Lung microvascular endothelial cell (primary cell): ENCODE measurements at regions not wholly inside any gene's neighbourhood (a gene's known extent, or its start where the extent isn't known, plus 50 kb on each side); places are given as distances from the start of the nearest gene placed in this dataset.
"Not testable (repeated sequence)": the region's sequence is repeated elsewhere in the genome, so short reads cannot be mapped to it uniquely, and the experiment has no call there.

Source experiments
- DNase-seq, 2 donors: peaks; one replicate each; pipeline versions ENCODE4 v3.0.0 to v3.0.0-alpha.2; 2010; ENCODE audit warnings: low read depth in 2 of 2

DNA sequence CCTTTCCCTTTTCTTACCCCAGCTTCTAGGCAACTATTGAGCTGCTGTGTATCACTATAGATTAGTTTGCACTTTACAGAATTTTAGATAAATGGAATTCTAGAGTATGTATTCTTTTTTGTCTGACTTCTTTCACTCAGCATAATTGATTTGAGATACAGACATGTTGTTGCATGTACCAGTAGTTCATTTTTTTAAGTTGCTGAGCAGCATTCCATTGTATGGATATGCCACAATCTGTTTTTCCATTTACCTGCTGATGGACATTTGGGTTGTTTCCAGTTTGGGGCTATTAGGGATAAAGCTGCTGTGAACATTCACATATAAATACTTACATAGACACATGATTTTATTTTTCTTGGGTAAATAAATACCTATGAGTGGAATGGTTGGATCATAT is 135.7 kb downstream of the IGF1 start:
- DNase-seq, result no peak

DNA sequence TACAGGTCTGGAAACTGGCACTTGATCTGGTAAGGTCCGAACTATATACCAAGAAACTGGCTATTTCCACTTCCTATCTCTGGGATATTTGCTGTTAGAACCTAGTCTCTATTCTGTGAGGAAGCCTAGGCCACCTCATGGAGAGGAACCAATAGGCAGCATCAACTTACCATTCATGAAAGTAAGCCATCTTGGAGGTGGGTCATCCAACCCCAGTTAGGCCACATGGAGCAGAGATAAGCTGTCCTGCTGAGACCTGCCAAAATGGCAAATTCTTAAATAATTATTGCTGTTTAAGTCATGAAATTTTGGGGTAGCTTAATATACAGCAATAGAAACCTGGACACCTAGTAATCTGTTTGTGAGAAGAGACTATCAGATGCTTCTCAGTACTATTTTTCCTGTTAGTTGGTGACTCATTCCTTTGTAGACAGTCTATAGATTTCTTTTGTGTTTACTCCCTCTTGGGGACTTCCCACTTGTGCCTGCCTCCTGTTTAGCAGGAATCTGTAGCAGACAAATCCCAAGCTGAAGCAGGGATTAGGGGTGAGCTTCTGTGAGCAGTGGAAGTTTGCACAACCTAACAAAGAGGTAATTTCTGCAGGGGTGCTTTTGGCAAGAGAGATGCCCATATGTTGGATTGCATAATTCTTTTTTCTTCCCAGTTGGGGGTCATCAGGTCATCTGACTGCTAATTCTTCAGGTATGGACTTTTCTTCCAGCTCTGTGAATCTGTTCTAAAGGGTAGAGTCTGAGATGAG is 136.8 kb downstream of the IGF1 start:
- DNase-seq, result peak in 1 of 2 donors; percentile 36

GRCh38 chr12:102342281-102343006 is 137.9 kb downstream of the IGF1 start:
- no peak for DNase-seq

DNA sequence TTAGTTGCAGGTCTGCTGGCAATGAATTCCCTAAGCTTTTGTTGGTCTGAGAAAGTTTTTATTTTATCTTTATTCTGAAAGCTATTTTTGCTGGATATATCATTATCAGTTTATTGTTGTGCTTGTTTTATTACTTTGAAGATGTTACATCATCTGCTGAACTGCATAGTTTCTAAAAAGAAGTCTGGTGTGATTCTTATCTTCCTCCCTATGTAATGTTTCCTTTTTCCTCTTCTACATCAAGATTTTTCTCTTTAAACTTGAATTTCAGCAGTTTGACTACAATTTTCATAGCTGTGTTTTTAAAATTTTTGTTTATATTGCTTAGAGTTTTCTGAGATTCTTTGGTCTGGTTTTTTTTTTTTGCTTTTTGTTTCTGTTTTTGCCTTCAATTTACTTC is 137.1 kb upstream of the PMCH start:
- DNase-seq, result no peak

DNA sequence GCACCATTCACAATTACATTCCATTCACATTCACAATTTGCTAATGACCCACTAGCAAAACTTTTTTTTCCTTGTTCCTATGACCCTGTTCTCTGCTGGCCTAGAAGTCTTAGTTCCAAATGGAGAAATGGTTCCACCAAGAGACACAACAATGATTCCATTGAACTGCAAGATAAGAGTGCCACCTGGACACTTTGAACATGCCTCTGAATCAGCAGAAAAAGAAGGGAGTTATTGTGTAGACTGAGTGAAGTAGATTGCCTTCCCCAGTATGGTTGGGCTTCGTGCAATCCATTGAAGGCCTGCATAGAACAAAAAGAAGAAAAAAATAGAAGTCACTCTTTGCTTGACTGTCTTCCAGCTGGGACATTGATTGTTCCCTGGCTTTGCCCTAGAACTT is 133.8 kb upstream of the PMCH start:
- no peak for DNase-seq

- no peak for DNase-seq
Observed at GRCh38 chr12:102329883-102330282, 132.2 kb upstream of the PMCH start.

GRCh38 chr12:102326982-102327381 is 129.3 kb upstream of the PMCH start:
- DNase-seq, result peak in 1 of 2 donors; percentile 4

- not testable (repeated sequence) for DNase-seq
Observed at GRCh38 chr12:102325108-102325507, 127.5 kb upstream of the PMCH start.

DNA sequence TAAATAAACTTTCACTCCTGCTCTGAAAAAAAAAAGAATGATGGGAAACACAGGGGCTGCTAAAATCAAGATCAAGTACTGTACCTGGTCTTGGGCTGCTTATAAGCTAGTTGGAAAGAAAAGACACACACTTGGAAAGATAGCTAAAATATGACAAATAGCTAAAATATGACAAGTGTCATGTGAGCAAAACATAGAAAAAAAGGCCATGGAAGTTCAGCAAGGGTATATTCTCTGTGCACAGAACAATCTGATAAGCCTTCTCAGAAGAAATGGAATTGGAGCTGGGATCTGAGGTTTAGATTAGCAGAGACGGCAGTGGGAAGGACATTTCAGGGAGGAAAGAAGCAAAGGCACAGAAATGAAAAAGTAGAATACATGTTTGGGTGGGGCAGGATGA is 126.2 kb upstream of the PMCH start:
- DNase-seq, result no peak

- no peak for DNase-seq
Observed at GRCh38 chr12:102322254-102322653, 124.6 kb upstream of the PMCH start.

DNA sequence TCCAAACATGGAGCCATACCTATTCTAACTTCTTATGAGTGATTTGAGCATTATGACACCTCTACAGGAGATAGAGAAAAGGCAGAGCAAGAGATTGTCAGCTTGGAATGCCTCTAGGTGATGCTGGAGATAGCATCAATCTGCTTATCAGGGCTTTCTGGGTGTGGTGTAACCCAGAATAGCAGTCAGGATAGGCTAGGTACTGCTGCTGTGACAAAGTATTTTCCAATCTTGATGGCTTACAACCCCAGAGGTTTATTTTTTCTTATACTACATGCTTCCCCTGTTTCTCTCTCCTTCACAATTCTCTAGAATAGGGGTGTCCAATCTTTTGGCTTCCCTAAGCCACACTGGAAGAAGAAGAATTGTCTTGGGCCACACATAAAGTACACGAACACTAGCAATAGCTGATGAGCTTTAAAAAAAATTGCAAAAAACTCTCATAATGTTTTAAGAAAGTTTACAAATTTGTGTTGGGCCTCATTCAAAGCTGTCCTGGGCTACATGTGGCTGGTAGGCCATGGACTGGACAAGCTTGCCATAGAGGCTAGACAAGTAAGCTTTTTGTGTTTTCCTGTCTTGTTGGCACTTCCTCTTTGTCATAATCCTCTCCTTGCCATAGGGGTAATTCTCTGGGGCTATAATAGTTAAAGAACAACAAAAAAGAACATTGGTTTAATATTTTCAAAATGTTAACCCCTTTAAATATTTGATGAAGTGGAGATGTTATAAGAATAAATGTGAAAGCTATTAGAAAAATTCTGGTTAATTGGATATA is 123.9 kb upstream of the PMCH start:
- no peak for DNase-seq

DNA sequence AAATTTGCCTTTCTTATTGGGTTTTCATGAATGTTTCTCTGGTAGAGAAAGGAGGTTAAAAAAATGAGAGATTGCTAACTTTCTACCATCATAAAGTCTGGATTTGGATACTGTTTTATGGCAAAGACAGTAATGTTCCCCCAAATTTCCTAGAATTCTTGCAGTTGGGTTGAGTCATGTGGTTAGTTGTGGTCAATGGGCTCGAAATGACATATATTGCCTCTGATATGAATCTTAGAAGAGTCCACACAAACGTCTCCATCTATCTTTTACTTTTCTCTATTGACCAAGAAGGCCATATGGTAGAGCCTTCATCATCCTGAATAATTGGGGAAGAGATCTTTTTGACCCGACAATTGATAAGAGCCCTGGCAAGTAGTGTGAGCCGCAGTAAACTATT is 119.5 kb upstream of the PMCH start:
- no peak for DNase-seq

- DNase-seq, result no peak
Observed at GRCh38 chr12:102316723-102317122, 119.1 kb upstream of the PMCH start.

GRCh38 chr12:102314821-102315220 is 117.2 kb upstream of the PMCH start:
- DNase-seq, result no peak

DNA sequence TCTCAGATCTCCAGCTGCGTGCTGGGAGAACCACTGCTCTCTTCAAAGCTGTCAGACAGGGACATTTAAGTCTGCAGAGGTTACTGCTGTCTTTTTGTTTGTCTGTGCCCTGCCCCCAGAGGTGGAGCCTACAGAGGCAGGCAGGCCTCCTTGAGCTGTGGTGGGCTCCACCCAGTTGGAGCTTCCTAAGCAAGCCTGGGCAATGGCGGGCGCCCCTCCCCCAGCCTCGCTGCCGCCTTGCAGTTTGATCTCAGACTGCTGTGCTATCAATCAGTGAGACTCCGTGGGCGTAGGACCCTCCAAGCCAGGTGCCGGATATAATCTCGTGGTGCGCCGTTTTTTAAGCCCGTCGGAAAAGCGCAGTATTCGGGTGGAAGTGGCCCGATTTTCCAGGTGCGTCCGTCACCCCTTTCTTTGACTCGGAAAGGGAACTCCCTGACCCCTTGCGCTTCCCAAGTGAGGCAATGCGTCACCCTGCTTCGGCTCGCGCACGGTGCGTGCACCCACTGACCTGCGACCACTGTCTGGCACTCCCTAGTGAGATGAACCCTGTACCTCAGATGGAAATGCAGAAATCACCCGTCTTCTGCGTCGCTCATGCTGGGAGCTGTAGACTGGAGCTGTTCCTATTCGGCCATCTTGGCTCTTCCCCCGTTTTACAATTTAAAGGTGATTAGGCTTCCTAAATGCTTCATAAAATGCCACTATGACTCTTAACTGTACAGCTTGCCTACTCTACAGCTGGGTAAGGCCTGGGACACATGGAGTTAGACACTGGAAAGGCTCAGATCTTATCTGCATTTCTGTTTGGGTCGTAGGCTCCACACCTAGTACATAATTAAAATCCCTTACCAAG is 115.7 kb upstream of the PMCH start:
- not testable (repeated sequence) for DNase-seq

DNA sequence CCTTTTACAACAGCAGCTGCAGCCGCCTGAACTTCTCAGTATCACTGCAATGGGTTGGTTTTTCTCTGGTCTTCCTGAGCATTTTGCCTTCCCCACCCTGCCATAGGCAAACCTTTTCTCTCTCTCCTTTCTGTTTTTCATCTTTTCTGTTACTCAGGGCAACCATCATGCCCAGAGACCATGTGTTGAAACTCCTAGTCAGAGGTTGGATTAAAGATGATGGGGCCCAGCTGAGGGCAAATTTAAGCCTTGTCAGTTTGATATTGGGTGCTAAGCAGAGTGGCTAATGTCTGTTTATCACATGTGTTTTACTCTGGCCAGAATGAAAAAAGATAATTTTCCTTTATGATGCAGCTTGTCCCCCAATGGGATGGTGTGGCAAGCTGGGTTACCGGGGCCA is 107.9 kb upstream of the PMCH start:
- DNase-seq, result no peak

- DNase-seq, result not testable (repeated sequence)
Observed at GRCh38 chr12:102304667-102305066, 107.0 kb upstream of the PMCH start.

- DNase-seq, result no peak
Observed at GRCh38 chr12:102302553-102302952, 104.9 kb upstream of the PMCH start.

GRCh38 chr12:102301547-102301946 is 103.9 kb upstream of the PMCH start:
- no peak for DNase-seq

DNA sequence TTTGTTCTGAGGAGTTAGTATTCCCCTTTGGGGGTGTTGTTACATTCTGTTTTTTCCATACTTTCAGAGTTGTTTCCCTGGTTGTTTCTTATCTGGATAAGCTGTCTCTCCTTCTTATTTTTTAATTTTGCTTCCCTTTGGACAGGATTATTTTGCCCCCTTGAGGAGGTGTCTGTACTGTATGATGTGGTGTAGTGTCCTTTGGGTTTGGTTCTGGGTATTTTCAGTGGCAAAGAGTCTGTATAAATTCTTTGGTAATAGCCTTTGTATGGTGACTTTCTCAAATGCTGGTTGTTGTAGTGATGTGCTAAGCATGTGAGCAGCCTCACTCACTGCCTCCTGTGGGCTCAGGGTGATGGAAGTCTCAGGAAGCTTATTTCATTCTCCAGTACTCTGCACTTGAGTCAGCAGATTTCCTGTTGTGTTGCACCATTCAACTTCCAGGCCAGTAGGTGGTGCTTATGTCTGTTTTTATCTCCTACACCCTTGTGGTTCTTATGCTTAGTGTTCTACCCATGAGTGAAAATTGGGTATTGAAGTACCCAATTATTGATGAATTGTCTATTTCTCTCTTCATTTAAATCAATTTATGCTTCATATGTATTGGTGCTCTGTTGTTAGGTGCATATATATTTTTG is 103.3 kb upstream of the PMCH start:
- peak; percentile 40 to 80 for DNase-seq

- DNase-seq, result no peak
Observed at GRCh38 chr12:102299731-102300130, 102.1 kb upstream of the PMCH start.
